Fibroblast of gingiva (primary cell): ENCODE measurements at regions not wholly inside any gene's neighbourhood (a gene's known extent, or its start where the extent isn't known, plus 50 kb on each side); places are given as distances from the start of the nearest gene placed in this dataset.

Experiments
- DNase-seq: peaks from one replicate; pipeline ENCODE4 v3.0.0-alpha.2; 2011; ENCODE audit warnings: low read depth

DNA sequence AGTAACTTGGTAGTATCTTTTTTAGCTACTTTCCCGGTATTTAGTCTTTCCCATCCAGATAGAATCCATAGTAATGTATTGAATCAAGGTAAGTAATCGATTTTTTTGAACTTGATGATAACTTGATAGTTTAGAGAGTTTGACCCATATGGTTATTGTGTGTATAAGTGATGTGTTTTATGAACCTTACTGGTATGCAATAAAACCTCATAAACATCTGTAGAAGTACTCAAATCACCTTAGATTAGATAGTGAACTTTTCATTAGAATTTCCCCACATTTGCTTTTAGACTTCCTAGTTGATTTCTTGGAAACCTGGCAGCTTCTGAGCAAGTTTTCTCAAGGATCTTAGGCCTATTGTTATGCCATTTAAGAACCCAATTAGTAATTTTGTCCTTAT is 80.8 kb upstream of the PDE5A start:
- DNase-seq = no peak

DNA sequence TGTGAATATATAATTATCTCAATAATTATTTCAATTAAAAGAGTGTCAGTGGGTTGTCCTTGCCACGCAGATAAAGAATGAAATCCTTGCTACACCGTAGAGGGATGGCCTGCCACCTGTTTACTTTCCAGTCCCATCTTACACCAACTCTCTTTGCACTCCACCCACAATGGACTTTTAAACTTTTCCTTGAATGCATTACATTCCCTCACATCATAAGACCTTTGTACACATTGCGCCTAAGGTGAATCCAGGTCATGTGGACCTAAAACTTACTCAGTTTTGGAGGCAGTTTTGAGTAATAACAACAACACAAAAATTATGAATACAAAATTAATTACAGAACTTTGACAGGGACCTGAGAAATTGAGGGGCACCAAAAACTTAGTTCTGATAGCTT is 78.7 kb upstream of the PDE5A start:
- no peak for DNase-seq

DNA sequence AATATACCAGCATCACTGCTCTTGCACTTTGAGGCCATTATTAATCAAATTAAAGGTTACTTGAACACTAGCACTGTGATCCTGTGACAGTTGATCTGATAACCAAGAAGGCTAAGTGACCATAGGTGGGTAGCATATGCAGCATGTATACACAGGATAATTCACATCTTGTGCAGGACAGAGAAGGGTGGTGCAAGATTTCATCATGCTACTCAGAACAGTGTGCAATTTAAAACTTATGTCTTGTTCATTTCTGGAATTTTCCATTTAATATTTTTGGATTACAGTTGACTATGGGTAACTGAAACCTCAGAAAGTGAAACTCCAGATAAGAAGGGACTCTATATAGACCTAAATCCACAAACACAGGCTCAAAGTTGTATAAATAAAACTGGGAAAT is 78.2 kb upstream of the PDE5A start:
- peak; percentile 9 for DNase-seq

DNA sequence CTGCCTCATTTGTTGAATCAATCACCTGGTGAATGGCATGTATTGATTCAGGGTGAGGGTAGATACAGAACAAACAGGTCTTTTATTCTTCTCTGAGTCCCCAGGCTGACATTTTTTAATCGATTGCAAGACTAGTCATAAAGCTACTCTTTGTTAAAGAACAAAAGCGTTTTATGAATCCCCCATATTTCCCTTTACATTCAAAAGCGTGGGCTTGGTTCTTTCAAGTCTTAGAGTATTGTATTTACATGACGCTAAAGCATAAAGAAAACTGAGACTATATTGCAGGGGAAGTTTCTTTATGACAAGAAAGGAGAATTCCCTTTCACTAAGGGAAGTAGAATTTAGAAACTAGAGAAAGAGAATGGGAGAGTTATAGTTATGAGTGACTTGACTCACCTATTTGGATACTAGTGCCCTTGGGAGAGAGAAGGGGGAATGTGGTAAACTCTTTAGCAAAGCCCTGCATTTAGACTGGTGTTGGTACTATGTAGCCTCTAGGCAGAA is 69.3 kb upstream of the PDE5A start:
- DNase-seq = no peak

DNA sequence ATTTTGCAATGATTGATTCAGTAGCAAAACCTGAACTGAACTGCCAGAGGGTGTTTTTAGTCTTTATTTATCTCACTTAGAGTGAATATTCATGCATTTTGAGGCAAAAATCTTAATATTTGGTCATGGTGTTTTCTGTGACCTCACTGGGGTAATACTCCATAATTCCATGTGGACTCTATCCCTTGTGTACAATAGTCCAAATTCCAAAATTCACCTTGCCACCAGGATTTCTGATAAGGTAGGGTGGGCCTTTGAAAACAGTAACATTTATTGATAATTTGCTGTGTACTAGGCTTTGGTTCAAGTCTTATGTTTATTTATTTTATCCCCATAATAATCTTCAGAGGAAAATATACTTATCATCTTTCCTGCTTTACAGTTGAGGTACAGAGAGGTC is 68.4 kb upstream of the PDE5A start:
- DNase-seq = no peak

DNA sequence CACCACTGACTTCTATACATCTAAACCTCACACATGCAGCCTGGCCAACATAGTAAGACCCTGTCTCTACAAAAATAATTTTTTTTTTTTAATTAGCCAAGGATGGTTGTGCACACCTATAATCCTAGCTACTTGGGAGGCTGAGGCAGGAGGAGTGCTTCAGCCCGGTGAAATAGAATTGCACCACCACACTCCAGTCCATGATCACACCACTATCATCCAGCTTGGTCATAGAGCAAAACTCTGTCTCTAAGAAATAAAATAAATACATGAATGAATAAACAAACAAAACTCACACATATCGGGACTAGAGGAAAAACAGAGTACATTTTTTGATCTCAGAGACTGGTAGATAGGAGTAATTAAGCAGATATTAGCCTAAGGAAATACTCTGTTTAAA is 66.6 kb upstream of the PDE5A start:
- DNase-seq = no peak

DNA sequence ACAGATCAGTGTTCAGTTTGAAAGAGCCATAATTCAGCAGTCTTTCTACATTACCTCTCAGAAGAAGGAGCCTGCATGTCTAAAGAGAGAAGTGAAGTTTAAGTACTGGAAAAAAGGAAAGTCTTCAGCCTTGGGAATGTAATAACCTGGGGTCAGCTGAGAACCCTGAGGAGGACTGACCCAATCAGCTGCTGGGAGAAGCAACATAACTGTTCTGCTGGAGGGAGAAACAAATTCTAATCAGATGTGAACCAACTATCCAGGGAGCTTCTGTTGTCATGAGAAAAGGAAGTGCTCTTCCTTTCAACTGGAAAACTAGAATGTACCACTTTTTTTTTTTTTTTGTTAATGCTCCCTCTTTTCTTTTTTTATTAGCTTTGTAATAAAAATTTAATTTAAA is 64.5 kb upstream of the PDE5A start:
- DNase-seq = peak; percentile 28

DNA sequence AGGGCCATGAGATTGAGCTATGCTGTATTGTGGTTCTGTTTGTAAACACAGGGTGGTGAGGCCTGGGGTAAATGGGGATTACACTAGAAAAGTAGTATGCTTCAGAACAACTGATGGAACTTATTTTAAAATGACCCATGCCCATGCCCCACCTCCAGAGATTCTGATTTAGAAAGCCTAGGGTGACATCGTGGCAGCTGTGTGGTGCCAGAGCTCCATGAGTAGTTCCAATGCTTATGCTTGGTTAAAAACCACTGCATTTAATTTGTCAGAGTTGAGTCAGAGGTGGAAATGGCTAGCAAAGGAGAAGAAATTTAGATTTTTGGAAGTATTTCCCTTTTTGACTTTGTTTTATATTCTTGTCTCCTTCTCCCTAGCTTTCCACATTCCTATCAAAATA is 63.4 kb upstream of the PDE5A start:
- DNase-seq = peak; percentile 53

DNA sequence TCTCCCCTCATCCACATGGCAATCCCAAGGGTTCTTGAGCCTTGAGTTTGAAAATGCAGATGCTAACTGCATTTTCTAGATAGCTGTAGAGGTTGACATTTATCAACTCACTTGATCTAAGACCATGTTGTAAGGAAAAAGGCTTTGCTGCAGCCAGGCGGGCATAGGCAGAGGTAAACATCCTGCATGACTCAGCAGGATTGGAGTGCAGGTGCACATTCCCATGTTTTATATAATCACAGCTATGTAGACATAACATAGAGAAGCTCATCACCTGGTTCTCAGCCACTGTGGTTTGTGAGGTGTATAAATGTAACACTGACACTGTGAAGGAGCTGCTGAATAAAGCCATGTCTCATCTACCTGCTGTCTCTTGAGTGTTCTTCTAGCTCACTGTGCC is 62.3 kb upstream of the PDE5A start:
- no peak for DNase-seq

DNA sequence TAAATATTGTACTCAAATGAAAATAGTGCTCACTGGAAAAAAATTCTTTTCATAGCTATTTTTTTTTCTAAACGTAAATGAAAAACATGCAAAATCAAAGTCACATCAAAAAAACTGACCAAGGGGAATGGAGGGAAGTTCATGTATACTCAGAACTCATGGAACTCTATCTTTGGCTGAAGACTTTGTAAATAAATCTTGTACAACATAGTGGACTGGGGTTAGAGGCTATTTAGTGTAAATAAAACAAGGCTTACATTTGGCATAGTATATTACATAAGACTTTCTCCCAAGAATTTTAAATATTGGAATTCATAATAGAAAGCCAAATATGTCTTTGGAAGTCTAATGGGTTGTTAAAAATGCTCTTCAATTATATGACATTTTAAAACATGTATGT is 59.8 kb upstream of the PDE5A start:
- DNase-seq = no peak

DNA sequence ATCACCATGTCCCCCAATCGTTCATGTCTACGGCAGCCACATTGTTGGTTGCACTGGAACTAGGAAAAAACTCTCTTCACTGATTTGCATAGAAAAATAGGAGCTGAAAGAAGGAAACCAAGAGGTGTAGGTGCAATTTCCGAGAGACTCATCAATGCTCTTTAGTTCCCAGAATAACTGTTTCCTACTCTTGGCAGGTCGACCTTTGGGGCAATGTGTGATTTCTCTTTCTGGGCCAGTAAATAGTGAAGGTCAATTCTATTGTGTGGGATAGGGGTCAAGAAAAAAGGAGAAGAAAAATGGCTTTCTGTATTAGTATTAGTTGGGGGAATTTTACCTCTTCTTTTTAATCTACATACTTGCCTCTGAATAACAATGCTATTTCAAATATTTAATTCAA is 55.9 kb upstream of the PDE5A start:
- no peak for DNase-seq

DNA sequence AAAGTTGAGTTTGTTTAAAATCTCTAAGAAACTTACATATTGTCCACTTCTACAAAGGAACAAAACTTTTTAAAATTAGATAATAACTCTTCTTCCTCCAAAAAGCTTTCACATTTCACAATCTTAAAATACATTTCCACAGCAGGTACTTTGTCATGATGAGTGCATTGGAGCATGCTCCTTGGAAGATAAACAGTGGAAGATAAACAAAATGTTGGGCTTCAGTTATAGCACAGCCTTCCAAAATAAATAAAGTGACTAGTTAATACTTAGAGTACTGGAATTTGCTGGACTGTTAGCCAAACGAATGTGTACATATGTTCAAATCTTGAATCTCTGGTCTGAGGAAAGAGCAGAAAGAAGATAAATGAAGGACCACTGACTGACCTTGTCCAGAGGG is 54.9 kb upstream of the PDE5A start:
- peak; percentile 83 for DNase-seq

DNA sequence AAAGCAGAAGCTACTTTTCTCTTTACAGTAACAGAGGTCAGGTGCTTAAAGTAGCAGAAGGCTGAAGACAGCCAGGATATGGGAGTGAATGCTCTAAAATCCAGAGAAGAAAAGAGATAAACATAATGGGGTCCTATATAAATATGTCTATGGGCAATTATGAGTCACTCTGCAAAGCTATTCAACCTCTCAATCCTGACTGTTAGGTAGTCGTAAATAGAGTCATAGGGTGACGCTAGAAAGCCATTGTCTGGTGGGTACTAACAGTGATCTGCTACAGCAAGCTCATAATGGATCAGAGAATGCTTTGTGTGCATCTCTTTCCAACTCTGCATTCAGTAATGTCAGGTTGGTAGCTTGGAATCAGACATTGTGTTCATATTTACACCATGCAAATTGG is 53.5 kb upstream of the PDE5A start:
- no peak for DNase-seq

DNA sequence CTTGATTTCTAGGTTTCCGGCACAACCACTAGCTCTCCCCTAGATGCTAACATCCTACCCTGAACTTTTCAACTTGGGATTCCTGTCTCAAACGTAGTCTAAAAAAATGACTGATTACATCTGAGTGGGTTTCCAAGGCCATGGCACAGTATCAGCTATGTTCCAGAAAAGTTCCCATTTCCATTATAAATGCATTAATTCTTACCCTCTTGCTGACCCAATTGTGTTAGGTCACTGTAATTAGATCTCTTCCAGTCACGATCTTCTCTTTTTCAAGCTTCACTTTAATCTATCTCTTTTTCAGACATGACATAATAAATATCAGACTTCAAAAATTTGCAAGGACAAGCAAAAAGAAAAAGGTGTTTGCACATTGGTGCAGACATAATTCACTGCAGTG is 50.6 kb upstream of the PDE5A start:
- no peak for DNase-seq

DNA sequence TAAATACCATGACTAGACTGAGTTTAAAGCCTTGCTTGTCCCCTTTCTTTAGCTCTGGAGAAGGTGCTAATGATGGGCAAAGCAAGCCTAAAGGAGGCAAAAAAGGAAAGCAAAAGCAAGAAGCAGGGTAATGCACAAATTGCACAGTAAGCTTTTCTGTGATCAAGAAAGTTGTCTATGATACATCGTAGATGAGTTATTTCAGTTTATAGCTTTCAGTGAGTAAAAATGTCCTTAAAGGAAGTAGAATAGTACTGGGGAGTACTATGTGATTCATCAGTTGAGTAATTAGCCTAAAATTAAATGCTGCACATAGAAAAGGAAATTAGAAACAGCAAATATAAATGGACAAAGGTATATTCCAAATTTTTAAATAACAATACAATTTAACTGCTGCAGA is 50.2 kb upstream of the PDE5A start:
- DNase-seq = no peak
